ENCODE measurements at regions not wholly inside any gene's neighbourhood (a gene's known extent, or its start where the extent isn't known, plus 50 kb on each side); places are given as distances from the start of the nearest gene placed in this dataset.

DNA sequence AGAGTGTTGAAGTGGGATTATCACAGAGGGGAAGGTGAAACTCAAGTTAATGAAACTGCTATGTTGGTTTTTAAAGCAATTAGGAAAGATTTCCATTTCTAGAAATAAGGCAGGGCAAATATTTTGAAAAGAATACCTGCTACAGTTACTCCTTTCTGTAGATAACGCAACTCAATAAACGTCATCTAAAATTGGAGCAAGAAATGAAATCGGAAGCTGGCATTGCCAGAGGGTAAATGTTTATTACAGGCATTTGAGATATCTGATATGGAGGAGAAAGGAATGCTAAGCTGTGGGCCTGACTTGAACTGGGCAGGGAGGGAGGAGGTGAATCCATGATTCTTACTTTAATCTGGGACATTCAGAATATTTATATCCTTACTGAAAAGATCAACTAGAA is 217.0 kb upstream of the ADARB2 start:
- Histone ChIP-seq H3K79me2 (ENCODE audit: insufficient read depth, low read length) (no peaks in the 10 kb centered on the region), H3K9ac (ENCODE audit: low read length) (no peak overlapping the region), H3K9me2 (replicated peaks; ENCODE audit: insufficient read depth, low read length) (no peaks in the 10 kb centered on the region), H3K4me2 (ENCODE audit: low read depth, low read length, poor library complexity, severe bottlenecking) (no peak overlapping the region), H4K20me1 (ENCODE audit: low read depth, low read length) (no peaks in the 10 kb centered on the region), H3K36me3 (ENCODE audit: low read length) (no peaks in the 10 kb centered on the region), H2AFZ (ENCODE audit: low read depth, low read length, severe bottlenecking) (no peak overlapping the region), H3F3A (ENCODE audit: insufficient read depth) (no peaks in the 10 kb centered on the region), H3K27me3 (ENCODE audit: low read length) (no peaks in the 10 kb centered on the region), H3K4me3 (ENCODE audit: insufficient read depth, low read length, poor library complexity, severe bottlenecking) (no peak overlapping the region), H3K27ac (ENCODE audit: low read depth, low read length) (no peak overlapping the region), H3K9me3 (ENCODE audit: insufficient read depth, low read length) (no peaks in the 10 kb centered on the region)
- TF ChIP-seq CTCF (IDR thresholded peaks at IDR 0.05; ENCODE audit: insufficient read depth, low read length, poor library complexity, severe bottlenecking) (no peak), EZH2phosphoT487 (conservative IDR thresholded peaks at IDR 0.05; ENCODE audit: low read length) (no peak)

- H3K9me3 ChIP-seq (ENCODE audit: insufficient read depth, low read length) = no peaks in the 10 kb centered on the region
- no peaks in the 10 kb centered on the region for H3K79me2 ChIP-seq (ENCODE audit: insufficient read depth, low read length)
- H3K9me2 ChIP-seq (replicated peaks; ENCODE audit: insufficient read depth, low read length) = no peaks in the 10 kb centered on the region
- TF ChIP-seq EZH2phosphoT487 (conservative IDR thresholded peaks at IDR 0.05; ENCODE audit: low read length) (no peak), CTCF (IDR thresholded peaks at IDR 0.05; ENCODE audit: insufficient read depth, low read length, poor library complexity, severe bottlenecking) (no peak)
- H3K4me3 ChIP-seq (ENCODE audit: insufficient read depth, low read length, poor library complexity, severe bottlenecking) = no peak overlapping the region
- H3K9ac ChIP-seq (ENCODE audit: low read length) = no peak overlapping the region
- no peak overlapping the region for H3K4me2 ChIP-seq (ENCODE audit: low read depth, low read length, poor library complexity, severe bottlenecking)
- H4K20me1 ChIP-seq (ENCODE audit: low read depth, low read length) = no peaks in the 10 kb centered on the region
- no peak overlapping the region for H2AFZ ChIP-seq (ENCODE audit: low read depth, low read length, severe bottlenecking)
- no peaks in the 10 kb centered on the region for H3K36me3 ChIP-seq (ENCODE audit: low read length)
- no peaks in the 10 kb centered on the region for H3F3A ChIP-seq (ENCODE audit: insufficient read depth)
- H3K27me3 ChIP-seq (ENCODE audit: low read length) = no peaks in the 10 kb centered on the region
- no peak overlapping the region for H3K27ac ChIP-seq (ENCODE audit: low read depth, low read length)
Measured at GRCh38 chr10:1952126-1953095, 215.1 kb upstream of the ADARB2 start.

DNA sequence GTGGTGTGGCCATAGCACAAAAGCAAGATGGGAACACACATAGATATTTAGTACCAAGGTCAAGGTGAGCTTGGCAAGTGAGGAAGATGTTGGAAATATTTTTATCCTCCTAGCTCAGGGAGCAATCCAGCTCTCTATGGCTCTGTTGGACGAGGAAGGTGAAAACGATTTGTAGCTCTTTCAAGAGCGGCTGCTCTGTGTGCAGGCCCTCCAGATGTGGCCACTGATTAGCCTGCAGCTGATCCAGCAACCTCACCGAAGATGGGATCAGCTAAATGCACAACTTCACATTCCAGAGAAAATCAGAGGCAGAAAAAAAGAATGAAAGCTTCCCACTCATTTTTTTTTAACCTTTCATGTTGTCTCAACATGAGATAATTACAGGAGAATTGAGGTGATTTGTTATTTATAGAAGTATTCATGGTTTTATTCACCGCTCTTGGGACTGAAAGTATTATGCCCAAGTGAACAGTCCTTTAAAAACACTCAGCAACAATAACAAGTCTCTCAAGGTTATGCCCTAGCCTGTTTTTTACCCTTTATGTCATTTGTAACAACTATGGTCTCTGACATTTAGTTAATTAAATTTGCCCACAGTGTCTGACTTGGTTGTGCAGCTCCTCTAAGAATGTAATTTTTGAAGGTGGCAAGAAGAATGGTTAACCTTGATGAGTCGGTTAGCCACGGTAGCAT is 213.6 kb upstream of the ADARB2 start:
- Histone ChIP-seq H3K9me2 (replicated peaks; ENCODE audit: insufficient read depth, low read length) (no peaks in the 10 kb centered on the region), H3K4me2 (ENCODE audit: low read depth, low read length, poor library complexity, severe bottlenecking) (no peak overlapping the region), H3K27ac (ENCODE audit: low read depth, low read length) (no peak overlapping the region), H4K20me1 (ENCODE audit: low read depth, low read length) (no peaks in the 10 kb centered on the region), H3K9me3 (ENCODE audit: insufficient read depth, low read length) (no peaks in the 10 kb centered on the region), H3F3A (ENCODE audit: insufficient read depth) (no peaks in the 10 kb centered on the region), H2AFZ (ENCODE audit: low read depth, low read length, severe bottlenecking) (no peak overlapping the region), H3K79me2 (ENCODE audit: insufficient read depth, low read length) (no peaks in the 10 kb centered on the region), H3K4me3 (ENCODE audit: insufficient read depth, low read length, poor library complexity, severe bottlenecking) (no peak overlapping the region), H3K27me3 (ENCODE audit: low read length) (no peaks in the 10 kb centered on the region), H3K9ac (ENCODE audit: low read length) (no peak overlapping the region), H3K36me3 (ENCODE audit: low read length) (no peaks in the 10 kb centered on the region)
- no peak for TF ChIP-seq EZH2phosphoT487 (conservative IDR thresholded peaks at IDR 0.05; ENCODE audit: low read length)
- no peak for TF ChIP-seq CTCF (IDR thresholded peaks at IDR 0.05; ENCODE audit: insufficient read depth, low read length, poor library complexity, severe bottlenecking)

Data from SU-DHL-6 (cell line).